ENCODE measurements at regions not wholly inside any gene's neighbourhood (a gene's known extent, or its start where the extent isn't known, plus 50 kb on each side); places are given as distances from the start of the nearest gene placed in this dataset.

GRCh38 chr2:239526666-239527415 lies 126.0 kb upstream of the HDAC4 start:
- DNase-seq: no peak
- Mint-ChIP-seq H3K4me1 (ENCODE audit: low read depth, unreplicated experiment) (peaks cover 2% of the 10 kb centered on the region), H3K27me3 (ENCODE audit: unreplicated experiment) (peaks cover 7% of the 10 kb centered on the region), H3K27ac (ENCODE audit: unreplicated experiment) (no peak overlapping the region), H3K9me3 (ENCODE audit: unreplicated experiment) (peaks cover 5% of the 10 kb centered on the region), H3K36me3 (ENCODE audit: unreplicated experiment) (peaks cover 11% of the 10 kb centered on the region), H3K4me3 (ENCODE audit: unreplicated experiment) (no peak overlapping the region)
- TF ChIP-seq CTCF (IDR thresholded peaks at IDR 0.05; ENCODE audit: partially characterized antibody, unreplicated experiment): no peak

GRCh38 chr2:239526038-239526437 lies 125.2 kb upstream of the HDAC4 start:
- peaks cover 11% of the 10 kb centered on the region for H3K36me3 Mint-ChIP-seq (ENCODE audit: unreplicated experiment)
- H3K27me3 Mint-ChIP-seq (ENCODE audit: unreplicated experiment): peaks cover 5% of the 10 kb centered on the region
- H3K9me3 Mint-ChIP-seq (ENCODE audit: unreplicated experiment): peaks cover 5% of the 10 kb centered on the region
- no peak overlapping the region for H3K27ac Mint-ChIP-seq (ENCODE audit: unreplicated experiment)
- no peaks in the 10 kb centered on the region for H3K4me1 Mint-ChIP-seq (ENCODE audit: low read depth, unreplicated experiment)
- TF ChIP-seq CTCF (IDR thresholded peaks at IDR 0.05; ENCODE audit: partially characterized antibody, unreplicated experiment): no peak
- DNase-seq: no peak
- no peak overlapping the region for H3K4me3 Mint-ChIP-seq (ENCODE audit: unreplicated experiment)

GRCh38 chr2:239523954-239524330 lies 123.1 kb upstream of the HDAC4 start:
- Mint-ChIP-seq H3K36me3 (ENCODE audit: unreplicated experiment) (no peaks in the 10 kb centered on the region), H3K4me1 (ENCODE audit: low read depth, unreplicated experiment) (peaks cover 5% of the 10 kb centered on the region), H3K9me3 (ENCODE audit: unreplicated experiment) (peaks cover 3% of the 10 kb centered on the region), H3K27ac (ENCODE audit: unreplicated experiment) (no peak overlapping the region), H3K4me3 (ENCODE audit: unreplicated experiment) (no peak overlapping the region), H3K27me3 (ENCODE audit: unreplicated experiment) (peaks cover 4% of the 10 kb centered on the region)
- DNase-seq: no peak
- TF ChIP-seq CTCF (IDR thresholded peaks at IDR 0.05; ENCODE audit: partially characterized antibody, unreplicated experiment): no peak

- DNase-seq: no peak
- Mint-ChIP-seq H3K27me3 (ENCODE audit: unreplicated experiment) (peaks cover 4% of the 10 kb centered on the region), H3K36me3 (ENCODE audit: unreplicated experiment) (no peaks in the 10 kb centered on the region), H3K9me3 (ENCODE audit: unreplicated experiment) (peaks cover 3% of the 10 kb centered on the region), H3K4me3 (ENCODE audit: unreplicated experiment) (no peak overlapping the region), H3K27ac (ENCODE audit: unreplicated experiment) (no peak overlapping the region), H3K4me1 (ENCODE audit: low read depth, unreplicated experiment) (peaks cover 5% of the 10 kb centered on the region)
- TF ChIP-seq CTCF (IDR thresholded peaks at IDR 0.05; ENCODE audit: partially characterized antibody, unreplicated experiment): no peak
Measured at GRCh38 chr2:239523147-239523953, 122.5 kb upstream of the HDAC4 start.

- no peak for DNase-seq
Measured at GRCh38 chr2:239522740-239523119, 121.9 kb upstream of the HDAC4 start.

More at GRCh38 chr2:239522740-239523119, 121.9 kb upstream of the HDAC4 start:
- H3K9me3 Mint-ChIP-seq (ENCODE audit: unreplicated experiment): peaks cover 5% of the 10 kb centered on the region
- H3K27me3 Mint-ChIP-seq (ENCODE audit: unreplicated experiment): peaks cover 4% of the 10 kb centered on the region
- peaks cover 5% of the 10 kb centered on the region for H3K4me1 Mint-ChIP-seq (ENCODE audit: low read depth, unreplicated experiment)
- no peak overlapping the region for H3K4me3 Mint-ChIP-seq (ENCODE audit: unreplicated experiment)
- H3K36me3 Mint-ChIP-seq (ENCODE audit: unreplicated experiment): no peaks in the 10 kb centered on the region
- TF ChIP-seq CTCF (IDR thresholded peaks at IDR 0.05; ENCODE audit: partially characterized antibody, unreplicated experiment): no peak
- no peak overlapping the region for H3K27ac Mint-ChIP-seq (ENCODE audit: unreplicated experiment)
